A549 (cell line): ENCODE measurements at regions not wholly inside any gene's neighbourhood (a gene's known extent, or its start where the extent isn't known, plus 50 kb on each side); places are given as distances from the start of the nearest gene placed in this dataset.

Experiments used
- CHD2 ChIP-seq: fragments of 150-350 bp; IDR thresholded peaks from 2 replicates; pipeline ENCODE4 v1.6.1; 2014; ENCODE audit warnings: low read length; ENCODE audit not compliant: partially characterized antibody
- HDAC2 ChIP-seq: fragments of 200-600 bp; sonication (generic); IDR thresholded peaks from 2 replicates; pipeline ENCODE4 v1.6.1; 2016
- MAZ ChIP-seq: fragments of 150-350 bp; IDR thresholded peaks from 2 replicates; pipeline ENCODE4 v1.6.1; 2014; ENCODE audit warnings: antibody characterized with exemption, low read depth, low read length, borderline replicate concordance
- NR3C1 ChIP-seq: fragments of >200 bp; sonication (Bioruptor Twin); formaldehyde crosslinking; IDR thresholded peaks from 3 replicates; pipeline ENCODE4 v1.6.1; 2017
- POLR2A ChIP-seq: IDR thresholded peaks from 2 replicates; pipeline ENCODE4 v1.6.1; 2012; ENCODE audit warnings: mild to moderate bottlenecking, low read length
- SREBF2 ChIP-seq: fragments of 450-650 bp; IDR thresholded peaks from 2 replicates; pipeline ENCODE4 v1.6.1; 2014; ENCODE audit warnings: mild to moderate bottlenecking, moderate library complexity
- TF ChIP-seq, protein P1 (sequence below): fragments of >200 bp; sonication (Bioruptor Twin); formaldehyde crosslinking; IDR thresholded peaks from 3 replicates; pipeline ENCODE4 v1.5.1; 2016
- TF ChIP-seq, protein P2 (sequence below): fragments of 200-600 bp; sonication (generic); IDR thresholded peaks from 2 replicates; pipeline ENCODE4 v1.6.1; 2016; ENCODE audit warnings: antibody characterized with exemption, mild to moderate bottlenecking, moderate library complexity
- TF ChIP-seq, protein P3 (sequence below): fragments of 150-350 bp; IDR thresholded peaks from 2 replicates; pipeline ENCODE4 v1.6.1; 2014; ENCODE audit warnings: low read depth, mild to moderate bottlenecking, low read length
- TF ChIP-seq, protein P4 (sequence below): IDR thresholded peaks from 2 replicates; pipeline ENCODE4 v1.6.1; 2012
- TF ChIP-seq, protein P5 (sequence below): fragments of 450-650 bp; IDR thresholded peaks from 2 replicates; pipeline ENCODE4 v1.6.1; 2014; ENCODE audit warnings: antibody characterized with exemption

DNA sequence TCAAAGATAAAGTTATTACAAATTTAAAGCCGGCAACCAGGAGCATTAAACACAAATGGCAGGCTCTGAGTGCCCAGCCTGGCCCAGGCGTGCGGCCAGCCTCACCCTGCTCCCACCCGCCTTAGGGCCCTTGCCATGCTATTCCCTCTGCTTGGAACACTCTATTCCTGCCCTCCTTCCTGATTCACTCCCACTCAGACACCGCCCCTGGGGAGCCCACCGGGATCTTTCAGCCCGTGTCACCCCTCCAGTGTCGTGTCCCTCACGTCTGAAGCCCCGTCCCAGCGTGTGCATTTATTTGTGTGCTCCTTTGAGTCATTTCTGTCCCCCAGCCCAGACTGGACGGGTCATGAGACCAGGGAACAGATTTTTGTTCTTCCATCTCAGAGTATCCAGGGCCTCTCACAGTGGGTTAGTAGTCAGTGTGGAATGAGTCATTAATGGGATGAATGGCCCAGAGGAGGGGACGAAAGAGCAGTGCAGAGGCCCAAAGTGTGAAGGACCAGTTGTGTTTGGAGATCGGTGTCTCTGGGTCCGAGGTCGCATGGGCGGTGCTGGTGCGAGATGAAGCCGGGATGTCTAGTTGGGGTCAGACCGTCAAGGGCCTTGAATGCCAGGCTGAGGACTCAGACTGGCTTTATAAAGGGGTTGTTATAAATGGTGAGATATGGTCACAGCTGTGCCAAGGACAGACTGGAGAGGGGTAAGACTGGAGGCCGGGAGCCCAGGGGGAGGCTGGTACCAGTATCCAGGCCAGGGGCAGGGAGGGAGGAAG is 58.9 kb upstream of the SLC6A6 start:
- TF ChIP-seq MAZ: no peak
- TF ChIP-seq HDAC2: no peak
- no peak for TF ChIP-seq NR3C1
- TF ChIP-seq, protein P1, sequence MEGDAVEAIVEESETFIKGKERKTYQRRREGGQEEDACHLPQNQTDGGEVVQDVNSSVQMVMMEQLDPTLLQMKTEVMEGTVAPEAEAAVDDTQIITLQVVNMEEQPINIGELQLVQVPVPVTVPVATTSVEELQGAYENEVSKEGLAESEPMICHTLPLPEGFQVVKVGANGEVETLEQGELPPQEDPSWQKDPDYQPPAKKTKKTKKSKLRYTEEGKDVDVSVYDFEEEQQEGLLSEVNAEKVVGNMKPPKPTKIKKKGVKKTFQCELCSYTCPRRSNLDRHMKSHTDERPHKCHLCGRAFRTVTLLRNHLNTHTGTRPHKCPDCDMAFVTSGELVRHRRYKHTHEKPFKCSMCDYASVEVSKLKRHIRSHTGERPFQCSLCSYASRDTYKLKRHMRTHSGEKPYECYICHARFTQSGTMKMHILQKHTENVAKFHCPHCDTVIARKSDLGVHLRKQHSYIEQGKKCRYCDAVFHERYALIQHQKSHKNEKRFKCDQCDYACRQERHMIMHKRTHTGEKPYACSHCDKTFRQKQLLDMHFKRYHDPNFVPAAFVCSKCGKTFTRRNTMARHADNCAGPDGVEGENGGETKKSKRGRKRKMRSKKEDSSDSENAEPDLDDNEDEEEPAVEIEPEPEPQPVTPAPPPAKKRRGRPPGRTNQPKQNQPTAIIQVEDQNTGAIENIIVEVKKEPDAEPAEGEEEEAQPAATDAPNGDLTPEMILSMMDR: no peak
- no peak for TF ChIP-seq SREBF2
- TF ChIP-seq CHD2: no peak
- TF ChIP-seq, protein P2, sequence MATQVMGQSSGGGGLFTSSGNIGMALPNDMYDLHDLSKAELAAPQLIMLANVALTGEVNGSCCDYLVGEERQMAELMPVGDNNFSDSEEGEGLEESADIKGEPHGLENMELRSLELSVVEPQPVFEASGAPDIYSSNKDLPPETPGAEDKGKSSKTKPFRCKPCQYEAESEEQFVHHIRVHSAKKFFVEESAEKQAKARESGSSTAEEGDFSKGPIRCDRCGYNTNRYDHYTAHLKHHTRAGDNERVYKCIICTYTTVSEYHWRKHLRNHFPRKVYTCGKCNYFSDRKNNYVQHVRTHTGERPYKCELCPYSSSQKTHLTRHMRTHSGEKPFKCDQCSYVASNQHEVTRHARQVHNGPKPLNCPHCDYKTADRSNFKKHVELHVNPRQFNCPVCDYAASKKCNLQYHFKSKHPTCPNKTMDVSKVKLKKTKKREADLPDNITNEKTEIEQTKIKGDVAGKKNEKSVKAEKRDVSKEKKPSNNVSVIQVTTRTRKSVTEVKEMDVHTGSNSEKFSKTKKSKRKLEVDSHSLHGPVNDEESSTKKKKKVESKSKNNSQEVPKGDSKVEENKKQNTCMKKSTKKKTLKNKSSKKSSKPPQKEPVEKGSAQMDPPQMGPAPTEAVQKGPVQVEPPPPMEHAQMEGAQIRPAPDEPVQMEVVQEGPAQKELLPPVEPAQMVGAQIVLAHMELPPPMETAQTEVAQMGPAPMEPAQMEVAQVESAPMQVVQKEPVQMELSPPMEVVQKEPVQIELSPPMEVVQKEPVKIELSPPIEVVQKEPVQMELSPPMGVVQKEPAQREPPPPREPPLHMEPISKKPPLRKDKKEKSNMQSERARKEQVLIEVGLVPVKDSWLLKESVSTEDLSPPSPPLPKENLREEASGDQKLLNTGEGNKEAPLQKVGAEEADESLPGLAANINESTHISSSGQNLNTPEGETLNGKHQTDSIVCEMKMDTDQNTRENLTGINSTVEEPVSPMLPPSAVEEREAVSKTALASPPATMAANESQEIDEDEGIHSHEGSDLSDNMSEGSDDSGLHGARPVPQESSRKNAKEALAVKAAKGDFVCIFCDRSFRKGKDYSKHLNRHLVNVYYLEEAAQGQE: no peak
- no peak for TF ChIP-seq POLR2A
- TF ChIP-seq, protein P3, sequence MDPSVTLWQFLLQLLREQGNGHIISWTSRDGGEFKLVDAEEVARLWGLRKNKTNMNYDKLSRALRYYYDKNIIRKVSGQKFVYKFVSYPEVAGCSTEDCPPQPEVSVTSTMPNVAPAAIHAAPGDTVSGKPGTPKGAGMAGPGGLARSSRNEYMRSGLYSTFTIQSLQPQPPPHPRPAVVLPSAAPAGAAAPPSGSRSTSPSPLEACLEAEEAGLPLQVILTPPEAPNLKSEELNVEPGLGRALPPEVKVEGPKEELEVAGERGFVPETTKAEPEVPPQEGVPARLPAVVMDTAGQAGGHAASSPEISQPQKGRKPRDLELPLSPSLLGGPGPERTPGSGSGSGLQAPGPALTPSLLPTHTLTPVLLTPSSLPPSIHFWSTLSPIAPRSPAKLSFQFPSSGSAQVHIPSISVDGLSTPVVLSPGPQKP: no peak
- TF ChIP-seq, protein P4, sequence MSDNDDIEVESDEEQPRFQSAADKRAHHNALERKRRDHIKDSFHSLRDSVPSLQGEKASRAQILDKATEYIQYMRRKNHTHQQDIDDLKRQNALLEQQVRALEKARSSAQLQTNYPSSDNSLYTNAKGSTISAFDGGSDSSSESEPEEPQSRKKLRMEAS: no peak
- TF ChIP-seq, protein P5, sequence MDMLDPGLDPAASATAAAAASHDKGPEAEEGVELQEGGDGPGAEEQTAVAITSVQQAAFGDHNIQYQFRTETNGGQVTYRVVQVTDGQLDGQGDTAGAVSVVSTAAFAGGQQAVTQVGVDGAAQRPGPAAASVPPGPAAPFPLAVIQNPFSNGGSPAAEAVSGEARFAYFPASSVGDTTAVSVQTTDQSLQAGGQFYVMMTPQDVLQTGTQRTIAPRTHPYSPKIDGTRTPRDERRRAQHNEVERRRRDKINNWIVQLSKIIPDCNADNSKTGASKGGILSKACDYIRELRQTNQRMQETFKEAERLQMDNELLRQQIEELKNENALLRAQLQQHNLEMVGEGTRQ: no peak
